Aorta (tissue), 5 donors: ENCODE measurements at regions not wholly inside any gene's neighbourhood (a gene's known extent, or its start where the extent isn't known, plus 50 kb on each side); places are given as distances from the start of the nearest gene placed in this dataset.

Experiments used
- ATAC-seq: fragments of 200-7000 bp; cut with Tn5 transposase; one replicate; pipeline ENCODE4 v1.9.1; 2022; ENCODE audit warnings: moderate library complexity; ENCODE audit not compliant: low FRiP score
- DNase-seq, 2 donors: peaks; one replicate each; pipeline ENCODE4 v3.0.0-alpha.2; 2020
- H3K27ac ChIP-seq, 2 donors: one replicate each; pipeline ENCODE4 v1.5.1; 2013; ENCODE audit warnings: low read length in 2 of 2, mild to moderate bottlenecking in 2 of 2, moderate library complexity in 2 of 2, control low read depth in 1 of 2, inconsistent platforms in 1 of 2, low read depth in 1 of 2
- H3K27me3 ChIP-seq, 2 donors: one replicate each; pipeline ENCODE4 v1.6.1; 2013; ENCODE audit warnings: control low read depth in 1 of 2, low read length in 1 of 2, mild to moderate bottlenecking in 1 of 2, moderate library complexity in 1 of 2; ENCODE audit not compliant: insufficient read depth in 2 of 2, control insufficient read depth in 1 of 2
- H3K36me3 ChIP-seq, 2 donors: one replicate each; pipeline ENCODE4 v1.6.1; 2013; ENCODE audit warnings: control low read depth in 1 of 2, low read length in 1 of 2, mild to moderate bottlenecking in 1 of 2; ENCODE audit not compliant: insufficient read depth in 2 of 2, control insufficient read depth in 1 of 2
- H3K4me1 ChIP-seq, 2 donors: one replicate each; pipeline ENCODE4 v1.6.1; 2013; ENCODE audit warnings: low read length in 2 of 2, control low read depth in 1 of 2, mild to moderate bottlenecking in 1 of 2, moderate library complexity in 1 of 2; ENCODE audit not compliant: insufficient read depth in 2 of 2, control insufficient read depth in 1 of 2
- H3K4me3 ChIP-seq, 2 donors: one replicate each; pipeline ENCODE4 v1.5.1; 2013; ENCODE audit warnings: low read length in 2 of 2, control low read depth in 1 of 2, mild to moderate bottlenecking in 1 of 2
- H3K9me3 ChIP-seq: one replicate; pipeline ENCODE4 v1.6.1; 2013; ENCODE audit warnings: mild to moderate bottlenecking, low read length; ENCODE audit not compliant: control insufficient read depth
- WGBS, 2 donors: extraction: QIAGEN DNeasy Blood & Tissue Kit; methylation state at CpG; one replicate each; pipeline ENCODE4 v1.1.7; 2013; 5-methylcytosine and 5-hydroxymethylcytosine counted together
- intact Hi-C, 2 donors: fragments of 100-400 bp; cut with DNase I; formaldehyde crosslinking; loops; one replicate each; pipeline versions ENCODE4 v1.14.2 to v1.15.0; 2022
- donor health status: healthy with polysubstance abuse.
- donor health status: Bipolar disorder and iron deficiency.
- donor health status: DM: no; HTN: no; CAD: no.
- donor health status: DM: no; HTN: no; CAD: no.
- donor health status: DM: yes; HTN: yes; CAD: no.

GRCh38 chr14:27002179-27002578, 404.3 kb upstream of the NOVA1 start:
- Histone ChIP-seq H3K36me3 (no peaks in the 10 kb centered on the region), H3K4me3 (no peak overlapping the region), H3K27ac (no peak overlapping the region), H3K9me3 (no peaks in the 10 kb centered on the region), H3K27me3 (no peaks in the 10 kb centered on the region), H3K4me1 (no peaks in the 10 kb centered on the region)
- DNase-seq (no peak), ATAC-seq (no peak)
- WGBS, 2 donors, result 85 to 97% methylated on average over 2 of the region's 2 CpGs
- intact Hi-C loops, result no loop called here

GRCh38 chr14:27006570-27006969, 408.7 kb upstream of the NOVA1 start:
- Histone ChIP-seq H3K27ac (no peak overlapping the region), H3K9me3 (no peaks in the 10 kb centered on the region)

GRCh38 chr14:27008187-27008586, 410.4 kb upstream of the NOVA1 start:
- no peak overlapping the region for H3K4me3 ChIP-seq
- no peak overlapping the region for H3K27ac ChIP-seq
- H3K27me3 ChIP-seq, result no peaks in the 10 kb centered on the region
- no peaks in the 10 kb centered on the region for H3K36me3 ChIP-seq
- no peak for DNase-seq
- H3K9me3 ChIP-seq, result no peaks in the 10 kb centered on the region
- ATAC-seq, result no peak
- H3K4me1 ChIP-seq, result no peaks in the 10 kb centered on the region
- intact Hi-C loops, result no loop called here

More at GRCh38 chr14:27006570-27006969, 408.7 kb upstream of the NOVA1 start:
- Histone ChIP-seq H3K4me3 (no peak overlapping the region), H3K4me1 (no peaks in the 10 kb centered on the region), H3K27me3 (no peaks in the 10 kb centered on the region), H3K36me3 (no peaks in the 10 kb centered on the region)
- no peak for ATAC-seq
- no peak for DNase-seq
- intact Hi-C loops, result no loop called here
- 83 to 90% methylated on average over 1 of the region's 1 CpG for WGBS, 2 donors

GRCh38 chr14:27012641-27013040, 414.8 kb upstream of the NOVA1 start:
- H3K4me3 ChIP-seq, result no peak overlapping the region
- no peaks in the 10 kb centered on the region for H3K9me3 ChIP-seq
- intact Hi-C loops, result no loop called here
- no peaks in the 10 kb centered on the region for H3K36me3 ChIP-seq
- H3K27ac ChIP-seq, result no peak overlapping the region
- no peak for DNase-seq
- 69 to 79% methylated on average over 3 of the region's 3 CpGs for WGBS, 2 donors
- no peaks in the 10 kb centered on the region for H3K4me1 ChIP-seq
- ATAC-seq, result no peak
- H3K27me3 ChIP-seq, result no peaks in the 10 kb centered on the region

- 76 to 84% methylated on average over 4 of the region's 4 CpGs for WGBS, 2 donors
- H3K9me3 ChIP-seq, result no peaks in the 10 kb centered on the region
- no peak for ATAC-seq
- no peaks in the 10 kb centered on the region for H3K36me3 ChIP-seq
- no peaks in the 10 kb centered on the region for H3K4me1 ChIP-seq
- no peak overlapping the region for H3K27ac ChIP-seq
- H3K4me3 ChIP-seq, result no peak overlapping the region
- DNase-seq, result no peak
- H3K27me3 ChIP-seq, result no peaks in the 10 kb centered on the region
- intact Hi-C loops, result no loop called here
These were observed 415.8 kb upstream of the NOVA1 start for GRCh38 chr14:27013678-27014077.

- intact Hi-C loops, result no loop called here
- H3K9me3 ChIP-seq, result no peaks in the 10 kb centered on the region
- ATAC-seq (no peak), DNase-seq (no peak)
- no peaks in the 10 kb centered on the region for H3K27me3 ChIP-seq
- 75 to 77% methylated on average over 1 of the region's 1 CpG for WGBS, 2 donors
- no peaks in the 10 kb centered on the region for H3K4me1 ChIP-seq
- no peaks in the 10 kb centered on the region for H3K36me3 ChIP-seq
- H3K27ac ChIP-seq, result no peak overlapping the region
- no peak overlapping the region for H3K4me3 ChIP-seq
These were observed 417.2 kb upstream of the NOVA1 start for GRCh38 chr14:27015065-27015464.

- H3K4me3 ChIP-seq, result no peak overlapping the region
- H3K36me3 ChIP-seq, result no peaks in the 10 kb centered on the region
- H3K27ac ChIP-seq, result no peak overlapping the region
- H3K27me3 ChIP-seq, result no peaks in the 10 kb centered on the region
- ATAC-seq (peak; percentile 36), DNase-seq (no peak)
- H3K4me1 ChIP-seq, result no peaks in the 10 kb centered on the region
- intact Hi-C loops, result no loop called here
- 97 to 100% methylated on average over 1 of the region's 1 CpG for WGBS, 2 donors
- H3K9me3 ChIP-seq, result no peaks in the 10 kb centered on the region
These were observed 427.8 kb upstream of the NOVA1 start for GRCh38 chr14:27025648-27026047.

- WGBS, 2 donors, result 53 to 68% methylated on average over 3 of the region's 3 CpGs
- DNase-seq (no peak), ATAC-seq (no peak)
- intact Hi-C loops, result no loop called here
- H3K9me3 ChIP-seq, result no peaks in the 10 kb centered on the region
- H3K4me3 ChIP-seq, result no peak overlapping the region
- no peak overlapping the region for H3K27ac ChIP-seq
- H3K4me1 ChIP-seq, result no peaks in the 10 kb centered on the region
- no peaks in the 10 kb centered on the region for H3K36me3 ChIP-seq
- H3K27me3 ChIP-seq, result no peaks in the 10 kb centered on the region
These were observed 428.3 kb upstream of the NOVA1 start for GRCh38 chr14:27026097-27026496.

- 38 to 39% methylated on average over 2 of the region's 2 CpGs for WGBS, 2 donors
- Histone ChIP-seq H3K9me3 (no peaks in the 10 kb centered on the region), H3K4me3 (no peak overlapping the region), H3K27ac (no peak overlapping the region), H3K36me3 (no peaks in the 10 kb centered on the region), H3K4me1 (no peaks in the 10 kb centered on the region), H3K27me3 (no peaks in the 10 kb centered on the region)
- intact Hi-C loops, result no loop called here
- DNase-seq (no peak), ATAC-seq (no peak)
These were observed 442.7 kb upstream of the NOVA1 start for GRCh38 chr14:27040552-27040951.
